H9 (cell line): ENCODE measurements at regions not wholly inside any gene's neighbourhood (a gene's known extent, or its start where the extent isn't known, plus 50 kb on each side); places are given as distances from the start of the nearest gene placed in this dataset.

ENCODE experiments used
- DNase-seq: peaks from one replicate; pipeline ENCODE4 v3.0.0-alpha.2; 2017
- H2AFZ ChIP-seq: one replicate; pipeline ENCODE4 v1.6.1; 2013; ENCODE audit warnings: mild to moderate bottlenecking, low read length, control low read depth, moderate library complexity
- H2AK5ac ChIP-seq: 2 replicates; pipeline ENCODE4 v1.6.1; 2013; ENCODE audit warnings: low read length, control low read depth, mixed read lengths; ENCODE audit not compliant: insufficient read length
- H2BK120ac ChIP-seq: one replicate; pipeline ENCODE4 v1.6.1; 2013; ENCODE audit warnings: low read depth, mild to moderate bottlenecking, low read length, control low read depth, inconsistent platforms; ENCODE audit not compliant: poor library complexity, severe bottlenecking
- H2BK12ac ChIP-seq: 2 replicates; pipeline ENCODE4 v1.6.1; 2013; ENCODE audit warnings: low read length, control low read depth, mixed read lengths, low read depth; ENCODE audit not compliant: insufficient read length
- H2BK15ac ChIP-seq: 2 replicates; pipeline ENCODE4 v1.6.1; 2013; ENCODE audit warnings: low read depth, low read length, control low read depth
- H2BK20ac ChIP-seq: one replicate; pipeline ENCODE4 v1.6.1; 2013; ENCODE audit warnings: low read depth, mild to moderate bottlenecking, low read length, control low read depth, inconsistent platforms; ENCODE audit not compliant: poor library complexity, severe bottlenecking
- H2BK5ac ChIP-seq: 2 replicates; pipeline ENCODE4 v1.6.1; 2013; ENCODE audit warnings: low read length, control low read depth, mixed read lengths; ENCODE audit not compliant: insufficient read length
- H3K14ac ChIP-seq: 2 replicates; pipeline ENCODE4 v1.6.1; 2013; ENCODE audit warnings: low read length, control low read depth; ENCODE audit not compliant: insufficient read depth
- H3K18ac ChIP-seq: 2 replicates; pipeline ENCODE4 v1.6.1; 2013; ENCODE audit warnings: low read depth, mild to moderate bottlenecking, mixed read lengths, low read length, control low read depth; ENCODE audit not compliant: insufficient read length
- H3K23ac ChIP-seq: 2 replicates; pipeline ENCODE4 v1.6.1; 2013; ENCODE audit warnings: low read length, control low read depth, mixed read lengths, low read depth; ENCODE audit not compliant: insufficient read length
- H3K23me2 ChIP-seq: 2 replicates; pipeline ENCODE4 v1.6.1; 2013; ENCODE audit warnings: low read depth, mild to moderate bottlenecking, mixed read lengths, low read length, control low read depth; ENCODE audit not compliant: insufficient read length, poor library complexity, severe bottlenecking
- H3K27ac ChIP-seq: 2 replicates; pipeline ENCODE4 v1.5.1; 2013; ENCODE audit warnings: low read length, control low read depth, mixed read lengths, low read depth; ENCODE audit not compliant: insufficient read length
- H3K27me3 ChIP-seq: 2 replicates; pipeline ENCODE4 v1.6.1; 2013; ENCODE audit warnings: low read length, control low read depth, inconsistent platforms; ENCODE audit not compliant: insufficient read depth
- H3K4ac ChIP-seq: 2 replicates; pipeline ENCODE4 v1.6.1; 2013; ENCODE audit warnings: low read depth, mild to moderate bottlenecking, control low read depth, inconsistent platforms, low read length, moderate library complexity
- H3K4me1 ChIP-seq: 2 replicates; pipeline ENCODE4 v1.6.1; 2013; ENCODE audit warnings: low read length, control low read depth, inconsistent platforms; ENCODE audit not compliant: insufficient read depth
- H3K4me2 ChIP-seq: 2 replicates; pipeline ENCODE4 v1.6.1; 2013; ENCODE audit warnings: low read length, control low read depth, mixed read lengths; ENCODE audit not compliant: insufficient read length, insufficient read depth
- H3K56ac ChIP-seq: 2 replicates; pipeline ENCODE4 v1.6.1; 2013; ENCODE audit warnings: low read depth, mild to moderate bottlenecking, mixed read lengths, low read length, control low read depth; ENCODE audit not compliant: insufficient read length
- H3K79me1 ChIP-seq: 2 replicates; pipeline ENCODE4 v1.6.1; 2013; ENCODE audit warnings: low read depth, mild to moderate bottlenecking, moderate library complexity, low read length, control low read depth, inconsistent platforms; ENCODE audit not compliant: insufficient read depth, poor library complexity, severe bottlenecking
- H3K79me2 ChIP-seq: 2 replicates; pipeline ENCODE4 v1.6.1; 2013; ENCODE audit warnings: low read length, control low read depth, inconsistent platforms; ENCODE audit not compliant: insufficient read depth
- H3K9ac ChIP-seq: 2 replicates; pipeline ENCODE4 v1.6.1; 2013; ENCODE audit warnings: low read length, control low read depth, mixed read lengths; ENCODE audit not compliant: insufficient read length; ENCODE audit errors: extremely low read depth
- H3K9me3 ChIP-seq: one replicate; pipeline ENCODE4 v1.6.1; 2013; ENCODE audit warnings: low read depth, low read length, inconsistent platforms; ENCODE audit not compliant: control insufficient read depth
- H3T11ph ChIP-seq: one replicate; pipeline ENCODE4 v1.6.1; 2013; ENCODE audit warnings: mild to moderate bottlenecking, low read length, control low read depth, inconsistent platforms
- H4K20me1 ChIP-seq: one replicate; pipeline ENCODE4 v1.6.1; 2013; ENCODE audit not compliant: control insufficient read depth, insufficient read length, insufficient read depth
- H4K5ac ChIP-seq: 2 replicates; pipeline ENCODE4 v1.6.1; 2013; ENCODE audit warnings: low read depth, mild to moderate bottlenecking, mixed read lengths, low read length, control low read depth; ENCODE audit not compliant: insufficient read length
- H4K8ac ChIP-seq: replicated peaks from 2 replicates; pipeline ENCODE4 v1.6.1; 2013; ENCODE audit warnings: low read length, control low read depth, mixed read lengths, low read depth; ENCODE audit not compliant: insufficient read length
- H4K91ac ChIP-seq: 2 replicates; pipeline ENCODE4 v1.6.1; 2013; ENCODE audit warnings: low read depth, mild to moderate bottlenecking, moderate library complexity, mixed read lengths, low read length, control low read depth; ENCODE audit not compliant: insufficient read length
- H3K27ac Mint-ChIP-seq, 3 experiments: 2 replicates in 2 of 3; 3 replicates in 1 of 3; pipeline ENCODE4 v1.8.0; 2020 to 2021; ENCODE audit warnings: mixed read lengths in 3 of 3, mild to moderate bottlenecking in 1 of 3, moderate library complexity in 1 of 3
- H3K27me3 Mint-ChIP-seq: 2 replicates; pipeline ENCODE4 v1.8.0; 2021; ENCODE audit warnings: low read depth, mild to moderate bottlenecking, moderate library complexity, mixed read lengths
- H3K36me3 Mint-ChIP-seq, 3 experiments: 2 replicates in 2 of 3; 3 replicates in 1 of 3; pipeline ENCODE4 v1.8.0; 2020 to 2021; ENCODE audit warnings: low read depth in 3 of 3, mixed read lengths in 3 of 3; ENCODE audit not compliant: insufficient read depth in 1 of 3
- H3K4me1 Mint-ChIP-seq, 2 experiments: 2 replicates each; pipeline ENCODE4 v1.8.0; 2020; ENCODE audit warnings: mixed read lengths in 2 of 2
- H3K4me3 Mint-ChIP-seq, 2 experiments: 2 replicates in 1 of 2; 3 replicates in 1 of 2; pipeline ENCODE4 v1.8.0; 2020 to 2021; ENCODE audit warnings: mild to moderate bottlenecking in 2 of 2, mixed read lengths in 2 of 2, moderate library complexity in 1 of 2
- H3K9me3 Mint-ChIP-seq, 2 experiments: 2 replicates in 1 of 2; 3 replicates in 1 of 2; pipeline ENCODE4 v1.8.0; 2020; ENCODE audit warnings: mild to moderate bottlenecking in 2 of 2, mixed read lengths in 2 of 2, moderate library complexity in 1 of 2
- WGBS: extraction: QIAGEN DNeasy Blood & Tissue Kit; methylation state at CpG from one replicate; pipeline ENCODE4 v1.1.7; 2013; ENCODE audit warnings: missing lambda C conversion rate, low lambda C conversion rate, mixed read lengths; ENCODE audit not compliant: insufficient read length; ENCODE audit errors: extremely low coverage; 5-methylcytosine and 5-hydroxymethylcytosine counted together
- TF ChIP-seq, protein P1 (sequence below): fragments of 200-600 bp; sonication (generic); conservative IDR thresholded peaks from 3 replicates; pipeline ENCODE4 v1.8.0; 2021; ENCODE audit warnings: antibody characterized with exemption, mild to moderate bottlenecking

DNA sequence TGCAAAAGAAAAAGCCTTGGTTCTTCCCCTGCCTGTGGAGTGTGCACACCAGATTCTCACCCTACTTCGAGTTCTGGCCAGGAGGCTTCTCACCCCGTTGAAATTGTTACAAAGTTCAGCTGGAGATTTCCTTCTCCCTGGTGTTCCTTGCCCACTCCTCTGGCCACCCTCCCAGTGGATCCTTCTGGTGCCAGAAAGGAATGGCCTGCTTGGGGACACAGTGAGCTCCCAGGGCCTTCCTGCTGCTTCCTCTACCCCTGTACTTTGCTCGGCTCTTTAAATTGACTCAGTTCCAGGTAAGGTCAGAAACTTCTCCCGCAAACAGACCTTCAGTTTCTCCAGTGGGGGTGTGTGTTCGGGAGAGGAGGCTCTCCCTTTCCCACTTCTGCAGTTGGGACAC is 140.1 kb upstream of the CFAP20DC start:
- H3K56ac ChIP-seq: no peak overlapping the region
- H2AK5ac ChIP-seq: no peak overlapping the region
- no peak overlapping the region for H2BK20ac ChIP-seq
- no peak for DNase-seq
- H3K27me3 Mint-ChIP-seq: no peaks in the 10 kb centered on the region
- no peaks in the 10 kb centered on the region for H3K79me2 ChIP-seq
- peaks cover 0 to 4% (median 0%) of the 10 kb centered on the region in 3 experiments; a peak in 1 of 7 replicates for H3K36me3 Mint-ChIP-seq
- no peak overlapping the region for H3K4me3 Mint-ChIP-seq
- H4K20me1 ChIP-seq: no peaks in the 10 kb centered on the region
- H3K27me3 ChIP-seq: no peaks in the 10 kb centered on the region
- H3T11ph ChIP-seq: no peak overlapping the region
- no peak overlapping the region for H2BK120ac ChIP-seq
- H3K27ac Mint-ChIP-seq: peak overlapping the region in 1 of 3 experiments; percentile 76; a peak in 2 of 7 replicates
- no peak overlapping the region for H3K27ac ChIP-seq
- no peak overlapping the region for H2AFZ ChIP-seq
- TF ChIP-seq, protein P1, sequence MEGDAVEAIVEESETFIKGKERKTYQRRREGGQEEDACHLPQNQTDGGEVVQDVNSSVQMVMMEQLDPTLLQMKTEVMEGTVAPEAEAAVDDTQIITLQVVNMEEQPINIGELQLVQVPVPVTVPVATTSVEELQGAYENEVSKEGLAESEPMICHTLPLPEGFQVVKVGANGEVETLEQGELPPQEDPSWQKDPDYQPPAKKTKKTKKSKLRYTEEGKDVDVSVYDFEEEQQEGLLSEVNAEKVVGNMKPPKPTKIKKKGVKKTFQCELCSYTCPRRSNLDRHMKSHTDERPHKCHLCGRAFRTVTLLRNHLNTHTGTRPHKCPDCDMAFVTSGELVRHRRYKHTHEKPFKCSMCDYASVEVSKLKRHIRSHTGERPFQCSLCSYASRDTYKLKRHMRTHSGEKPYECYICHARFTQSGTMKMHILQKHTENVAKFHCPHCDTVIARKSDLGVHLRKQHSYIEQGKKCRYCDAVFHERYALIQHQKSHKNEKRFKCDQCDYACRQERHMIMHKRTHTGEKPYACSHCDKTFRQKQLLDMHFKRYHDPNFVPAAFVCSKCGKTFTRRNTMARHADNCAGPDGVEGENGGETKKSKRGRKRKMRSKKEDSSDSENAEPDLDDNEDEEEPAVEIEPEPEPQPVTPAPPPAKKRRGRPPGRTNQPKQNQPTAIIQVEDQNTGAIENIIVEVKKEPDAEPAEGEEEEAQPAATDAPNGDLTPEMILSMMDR: no peak
- H3K9me3 Mint-ChIP-seq: peaks cover 0 to 3% of the 10 kb centered on the region in 2 experiments; a peak in 1 of 5 replicates
- no peak overlapping the region for H3K18ac ChIP-seq
- H3K4me1 ChIP-seq: no peaks in the 10 kb centered on the region
- H4K5ac ChIP-seq: no peak overlapping the region
- no peak overlapping the region for H3K4ac ChIP-seq
- no peak overlapping the region for H2BK5ac ChIP-seq
- no peak overlapping the region for H4K8ac ChIP-seq
- H3K4me2 ChIP-seq: no peak overlapping the region
- H3K14ac ChIP-seq: no peak overlapping the region
- H3K9me3 ChIP-seq: no peaks in the 10 kb centered on the region
- no CpG with 5 or more reads among the region's 5 CpGs for WGBS
- H3K23ac ChIP-seq: no peak overlapping the region
- no peak overlapping the region for H3K9ac ChIP-seq
- H2BK15ac ChIP-seq: no peak overlapping the region
- no peaks in the 10 kb centered on the region for H3K23me2 ChIP-seq
- no peaks in the 10 kb centered on the region for H3K79me1 ChIP-seq
- H3K4me1 Mint-ChIP-seq: peaks cover 27 to 30% of the 10 kb centered on the region in 2 experiments
- H2BK12ac ChIP-seq: no peak overlapping the region
- no peak overlapping the region for H4K91ac ChIP-seq
